ENCODE measurements at regions not wholly inside any gene's neighbourhood (a gene's known extent, or its start where the extent isn't known, plus 50 kb on each side); places are given as distances from the start of the nearest gene placed in this dataset.

- TF ChIP-seq SPI1 (IDR thresholded peaks at IDR 0.05; ENCODE audit: borderline replicate concordance, low read depth): no peak
- no peak for TF ChIP-seq POLR2AphosphoS5 (IDR thresholded peaks at IDR 0.05; ENCODE audit: low read depth)
- no peak for TF ChIP-seq REST (IDR thresholded peaks at IDR 0.05; ENCODE audit: insufficient replicate concordance, low read depth)
- TF ChIP-seq GABPA (IDR thresholded peaks at IDR 0.05; ENCODE audit: low read depth): no peak
- Histone ChIP-seq H3K27me3 (ENCODE audit: insufficient read depth, poor library complexity, severe bottlenecking) (no peaks in the 10 kb centered on the region), H3K4me3 (replicated peaks; ENCODE audit: insufficient read depth, low read length) (no peak overlapping the region), H3K27ac (replicated peaks) (no peak overlapping the region)
- DNase-seq (ENCODE audit: low read depth in 1 of 2, low spot score in 1 of 2): no peak
These were observed 336.4 kb downstream of the FOXG1 start for GRCh38 chr14:29102996-29103395.

GRCh38 chr14:29108908-29109307, 342.3 kb downstream of the FOXG1 start:
- DNase-seq (ENCODE audit: low read depth in 1 of 2, low spot score in 1 of 2): no peak
- TF ChIP-seq POLR2AphosphoS5 (IDR thresholded peaks at IDR 0.05; ENCODE audit: low read depth) (no peak), CTCF (IDR thresholded peaks at IDR 0.05; ENCODE audit: insufficient read depth, low read length) (no peak)
- Histone ChIP-seq H3K27ac (replicated peaks) (no peak overlapping the region), H3K4me3 (replicated peaks; ENCODE audit: insufficient read depth, low read length) (no peak overlapping the region), H3K27me3 (ENCODE audit: insufficient read depth, poor library complexity, severe bottlenecking) (no peaks in the 10 kb centered on the region)

GRCh38 chr14:29109589-29109988, 343.0 kb downstream of the FOXG1 start:
- no peak for TF ChIP-seq CTCF (IDR thresholded peaks at IDR 0.05; ENCODE audit: insufficient read depth, low read length)
- no peak for TF ChIP-seq SPI1 (IDR thresholded peaks at IDR 0.05; ENCODE audit: borderline replicate concordance, low read depth)
- TF ChIP-seq REST (IDR thresholded peaks at IDR 0.05; ENCODE audit: insufficient replicate concordance, low read depth): no peak
- TF ChIP-seq GABPA (IDR thresholded peaks at IDR 0.05; ENCODE audit: low read depth): no peak
- no peak for TF ChIP-seq POLR2AphosphoS5 (IDR thresholded peaks at IDR 0.05; ENCODE audit: low read depth)
- Histone ChIP-seq H3K27ac (replicated peaks) (no peak overlapping the region), H3K27me3 (ENCODE audit: insufficient read depth, poor library complexity, severe bottlenecking) (no peaks in the 10 kb centered on the region), H3K4me3 (replicated peaks; ENCODE audit: insufficient read depth, low read length) (no peak overlapping the region)
- no peak for DNase-seq (ENCODE audit: low read depth in 1 of 2, low spot score in 1 of 2)

GRCh38 chr14:29111554-29111953, 345.0 kb downstream of the FOXG1 start:
- TF ChIP-seq GABPA (IDR thresholded peaks at IDR 0.05; ENCODE audit: low read depth) (no peak), POLR2AphosphoS5 (IDR thresholded peaks at IDR 0.05; ENCODE audit: low read depth) (no peak), REST (IDR thresholded peaks at IDR 0.05; ENCODE audit: insufficient replicate concordance, low read depth) (no peak), SPI1 (IDR thresholded peaks at IDR 0.05; ENCODE audit: borderline replicate concordance, low read depth) (no peak), CTCF (IDR thresholded peaks at IDR 0.05; ENCODE audit: insufficient read depth, low read length) (no peak)
- Histone ChIP-seq H3K4me3 (replicated peaks; ENCODE audit: insufficient read depth, low read length) (no peak overlapping the region), H3K27me3 (ENCODE audit: insufficient read depth, poor library complexity, severe bottlenecking) (no peaks in the 10 kb centered on the region), H3K27ac (replicated peaks) (no peak overlapping the region)
- DNase-seq (ENCODE audit: low read depth in 1 of 2, low spot score in 1 of 2): no peak
